ENCODE measurements at regions not wholly inside any gene's neighbourhood (a gene's known extent, or its start where the extent isn't known, plus 50 kb on each side); places are given as distances from the start of the nearest gene placed in this dataset.

GRCh38 chrX:114221445-114221844 lies 362.4 kb upstream of the HTR2C start:
- CTCF ChIA-PET = no interaction called here
- H3K9ac ChIP-seq (ENCODE audit: low read length) = no peak overlapping the region
- no peaks in the 10 kb centered on the region for H3F3A ChIP-seq (ENCODE audit: low read length, unreplicated experiment)
- POLR2A ChIA-PET (ENCODE audit: unreplicated experiment) = no interaction called here
- H3K4me1 ChIP-seq (ENCODE audit: insufficient read depth, low read length) = no peaks in the 10 kb centered on the region
- H3K4me2 ChIP-seq (ENCODE audit: low read length) = no peak overlapping the region
- intact Hi-C loops (cut with micrococcal nuclease) = no loop called here
- no peak overlapping the region for H2AFZ ChIP-seq (ENCODE audit: low read length)
- H3K27me3 ChIP-seq (ENCODE audit: low read length) = no peaks in the 10 kb centered on the region
- ATAC-seq (no peak), DNase-seq (no peak)
- H3K9me3 ChIP-seq (ENCODE audit: low read length) = no peaks in the 10 kb centered on the region
- H3K79me2 ChIP-seq (ENCODE audit: low read length) = no peaks in the 10 kb centered on the region
- no peaks in the 10 kb centered on the region for H4K20me1 ChIP-seq (ENCODE audit: low read length)
- TF ChIP-seq EZH2 (IDR thresholded peaks at IDR 0.05; ENCODE audit: low read length, unreplicated experiment) = no peak
- no TSS peak for BruUV-seq (replicated peaks)
- H3K36me3 ChIP-seq (ENCODE audit: low read depth, low read length) = no peaks in the 10 kb centered on the region
- H3K4me3 ChIP-seq (ENCODE audit: low read length) = no peak overlapping the region
- H3K27ac ChIP-seq (ENCODE audit: low read length) = no peak overlapping the region
- no peaks in the 10 kb centered on the region for H3K9me2 ChIP-seq (replicated peaks; ENCODE audit: low read length)

GRCh38 chrX:114210879-114211278 lies 373.0 kb upstream of the HTR2C start:
- Histone ChIP-seq H2AFZ (ENCODE audit: low read length) (no peak overlapping the region), H3F3A (ENCODE audit: low read length, unreplicated experiment) (no peaks in the 10 kb centered on the region)
- TF ChIP-seq CTCF (conservative IDR thresholded peaks at IDR 0.05; ENCODE audit: low read depth, low read length) = no peak
- TF ChIP-seq EZH2phosphoT487 (IDR thresholded peaks at IDR 0.05; ENCODE audit: borderline replicate concordance, low read length) = no peak

GRCh38 chrX:114201622-114202021 lies 382.3 kb upstream of the HTR2C start:
- ATAC-seq (no peak), DNase-seq (no peak)
- Histone ChIP-seq H3K4me2 (ENCODE audit: low read length) (no peak overlapping the region), H3K27me3 (ENCODE audit: low read length) (no peaks in the 10 kb centered on the region), H3F3A (ENCODE audit: low read length, unreplicated experiment) (no peaks in the 10 kb centered on the region), H3K9ac (ENCODE audit: low read length) (no peak overlapping the region), H3K36me3 (ENCODE audit: low read depth, low read length) (no peaks in the 10 kb centered on the region), H3K9me3 (ENCODE audit: low read length) (no peaks in the 10 kb centered on the region), H3K27ac (ENCODE audit: low read length) (no peak overlapping the region), H3K9me2 (replicated peaks; ENCODE audit: low read length) (no peaks in the 10 kb centered on the region), H3K4me1 (ENCODE audit: insufficient read depth, low read length) (no peaks in the 10 kb centered on the region), H3K79me2 (ENCODE audit: low read length) (no peaks in the 10 kb centered on the region), H2AFZ (ENCODE audit: low read length) (no peak overlapping the region), H4K20me1 (ENCODE audit: low read length) (no peaks in the 10 kb centered on the region), H3K4me3 (ENCODE audit: low read length) (no peak overlapping the region)
- ChIA-PET POLR2A (ENCODE audit: unreplicated experiment) (no interaction called here), CTCF (no interaction called here)
- no TSS peak for BruUV-seq (replicated peaks)
- intact Hi-C loops (cut with micrococcal nuclease) = no loop called here
- TF ChIP-seq CTCF (conservative IDR thresholded peaks at IDR 0.05; ENCODE audit: low read depth, low read length) (no peak), EZH2 (IDR thresholded peaks at IDR 0.05; ENCODE audit: low read length, unreplicated experiment) (no peak), EZH2phosphoT487 (IDR thresholded peaks at IDR 0.05; ENCODE audit: borderline replicate concordance, low read length) (no peak)

More at GRCh38 chrX:114210879-114211278, 373.0 kb upstream of the HTR2C start:
- H3K79me2 ChIP-seq (ENCODE audit: low read length) = no peaks in the 10 kb centered on the region
- POLR2A ChIA-PET (ENCODE audit: unreplicated experiment) = no interaction called here
- H3K36me3 ChIP-seq (ENCODE audit: low read depth, low read length) = no peaks in the 10 kb centered on the region
- no peaks in the 10 kb centered on the region for H3K9me2 ChIP-seq (replicated peaks; ENCODE audit: low read length)
- H3K4me3 ChIP-seq (ENCODE audit: low read length) = no peak overlapping the region
- no peaks in the 10 kb centered on the region for H3K9me3 ChIP-seq (ENCODE audit: low read length)
- no peaks in the 10 kb centered on the region for H3K4me1 ChIP-seq (ENCODE audit: insufficient read depth, low read length)
- DNase-seq (no peak), ATAC-seq (no peak)
- intact Hi-C loops (cut with micrococcal nuclease) = no loop called here
- CTCF ChIA-PET = no interaction called here
- H3K27me3 ChIP-seq (ENCODE audit: low read length) = no peaks in the 10 kb centered on the region
- no peaks in the 10 kb centered on the region for H4K20me1 ChIP-seq (ENCODE audit: low read length)
- H3K27ac ChIP-seq (ENCODE audit: low read length) = no peak overlapping the region
- H3K4me2 ChIP-seq (ENCODE audit: low read length) = no peak overlapping the region
- no peak overlapping the region for H3K9ac ChIP-seq (ENCODE audit: low read length)
- BruUV-seq (replicated peaks) = no TSS peak
